Ishikawa (cell line): ENCODE measurements at regions not wholly inside any gene's neighbourhood (a gene's known extent, or its start where the extent isn't known, plus 50 kb on each side); places are given as distances from the start of the nearest gene placed in this dataset.
A peak's percentile ranks its signal among the peaks of the same experiment; 100 is the strongest.

Experiments used
- CEBPB ChIP-seq: IDR thresholded peaks from 2 replicates; pipeline ENCODE4 v1.6.1; 2012
- CREB1 ChIP-seq: IDR thresholded peaks from 2 replicates; pipeline ENCODE4 v1.6.1; 2012; ENCODE audit warnings: low read depth
- EGR1 ChIP-seq: IDR thresholded peaks from 2 replicates; pipeline ENCODE4 v1.6.1; 2012
- EP300 ChIP-seq: IDR thresholded peaks from 2 replicates; pipeline ENCODE4 v1.6.1; 2012; ENCODE audit warnings: borderline replicate concordance
- FOXM1 ChIP-seq: IDR thresholded peaks from 2 replicates; pipeline ENCODE4 v1.6.1; 2012; ENCODE audit warnings: low read depth, borderline replicate concordance
- MAX ChIP-seq: IDR thresholded peaks from 2 replicates; pipeline ENCODE4 v1.6.1; 2012
- NFIC ChIP-seq: IDR thresholded peaks from 2 replicates; pipeline ENCODE4 v1.6.1; 2012
- RAD21 ChIP-seq: IDR thresholded peaks from 2 replicates; pipeline ENCODE4 v1.6.1; 2012; ENCODE audit warnings: low read depth
- REST ChIP-seq: IDR thresholded peaks from 2 replicates; pipeline ENCODE4 v1.6.1; 2012; ENCODE audit warnings: low read depth, mild to moderate bottlenecking
- TAF1 ChIP-seq: IDR thresholded peaks from 2 replicates; pipeline ENCODE4 v1.6.1; 2012; ENCODE audit warnings: low read depth, mild to moderate bottlenecking
- TCF12 ChIP-seq: IDR thresholded peaks from 2 replicates; pipeline ENCODE4 v1.6.1; 2012; ENCODE audit warnings: low read depth
- TEAD4 ChIP-seq: IDR thresholded peaks from 2 replicates; pipeline ENCODE4 v1.6.1; 2012
- USF1 ChIP-seq: IDR thresholded peaks from 2 replicates; pipeline ENCODE4 v1.6.1; 2012
- YY1 ChIP-seq: IDR thresholded peaks from 2 replicates; pipeline ENCODE4 v1.6.1; 2012; ENCODE audit warnings: low read depth
- ZBTB7A ChIP-seq: IDR thresholded peaks from 2 replicates; pipeline ENCODE4 v1.6.1; 2012; ENCODE audit warnings: low read depth

GRCh38 chr13:110813646-110814624 lies 100.4 kb downstream of the ING1 start:
- peak; percentile 17; the same call in 1 of the 2 replicates for TF ChIP-seq RAD21
- TF ChIP-seq REST = no peak
- TF ChIP-seq EGR1 = no peak

GRCh38 chr13:110815471-110816204 lies 99.2 kb downstream of the ANKRD10 start:
- no peak for TF ChIP-seq TAF1
- no peak for TF ChIP-seq YY1
- TF ChIP-seq CEBPB = no peak
- TF ChIP-seq REST = no peak
- no peak for TF ChIP-seq USF1
- TF ChIP-seq EP300 = no peak
- TF ChIP-seq CREB1 = no peak
- no peak for TF ChIP-seq TCF12
- TF ChIP-seq NFIC = no peak
- TF ChIP-seq RAD21 = no peak
- no peak for TF ChIP-seq MAX
- no peak for TF ChIP-seq EGR1
- TF ChIP-seq ZBTB7A = no peak
- TF ChIP-seq TEAD4 = no peak
- no peak for TF ChIP-seq FOXM1

- no peak for TF ChIP-seq EGR1
Measured at GRCh38 chr13:110816500-110816899, 98.4 kb downstream of the ANKRD10 start.

GRCh38 chr13:110817143-110817542 lies 97.7 kb downstream of the ANKRD10 start:
- TF ChIP-seq ZBTB7A = no peak
- TF ChIP-seq EP300 = no peak
- TF ChIP-seq EGR1 = no peak
- no peak for TF ChIP-seq TCF12
- TF ChIP-seq CREB1 = no peak
- TF ChIP-seq REST = no peak
- TF ChIP-seq RAD21 = no peak
- no peak for TF ChIP-seq YY1
- TF ChIP-seq CEBPB = no peak
- no peak for TF ChIP-seq FOXM1
- no peak for TF ChIP-seq TAF1
- TF ChIP-seq USF1 = no peak
- no peak for TF ChIP-seq MAX
- no peak for TF ChIP-seq NFIC
- no peak for TF ChIP-seq TEAD4
